Activated CD4-positive, CD25-positive, alpha-beta regulatory T cell treated with anti-CD3 and anti-CD28 coated beads, Interleukin-2, amount 50 U/mL, for 72 hours (primary cell): ENCODE measurements at regions not wholly inside any gene's neighbourhood (a gene's known extent, or its start where the extent isn't known, plus 50 kb on each side); places are given as distances from the start of the nearest gene placed in this dataset.

Source experiments
- DNase-seq: peaks from one replicate; pipeline ENCODE4 v3.0.0; 2021

- DNase-seq, result no peak
Measured at GRCh38 chr4:57554556-57555092, 444.4 kb upstream of the IGFBP7 start.

GRCh38 chr4:57553728-57554127, 443.5 kb upstream of the IGFBP7 start:
- no peak for DNase-seq

- no peak for DNase-seq
Measured at GRCh38 chr4:57550198-57550597, 440.0 kb upstream of the IGFBP7 start.

- DNase-seq, result no peak
Measured at GRCh38 chr4:57548856-57549255, 438.7 kb upstream of the IGFBP7 start.

GRCh38 chr4:57544811-57545654, 434.8 kb upstream of the IGFBP7 start:
- DNase-seq, result no peak

- no peak for DNase-seq
Measured at GRCh38 chr4:57504797-57505530, 394.8 kb upstream of the IGFBP7 start.

GRCh38 chr4:57504139-57504538, 394.0 kb upstream of the IGFBP7 start:
- DNase-seq, result no peak

GRCh38 chr4:57501720-57502119, 391.5 kb upstream of the IGFBP7 start:
- DNase-seq, result no peak

- no peak for DNase-seq
Measured at GRCh38 chr4:57499786-57500185, 389.6 kb upstream of the IGFBP7 start.

GRCh38 chr4:57498251-57498650, 388.1 kb upstream of the IGFBP7 start:
- DNase-seq, result no peak

GRCh38 chr4:57496697-57497471, 386.7 kb upstream of the IGFBP7 start:
- DNase-seq, result no peak

- no peak for DNase-seq
Measured at GRCh38 chr4:57494821-57495220, 384.6 kb upstream of the IGFBP7 start.

- no peak for DNase-seq
Measured at GRCh38 chr4:57492251-57492878, 382.2 kb upstream of the IGFBP7 start.

GRCh38 chr4:57491388-57491787, 381.2 kb upstream of the IGFBP7 start:
- DNase-seq, result no peak

- DNase-seq, result no peak
Measured at GRCh38 chr4:57490520-57491255, 380.5 kb upstream of the IGFBP7 start.

- DNase-seq, result no peak
Measured at GRCh38 chr4:57488366-57489162, 378.4 kb upstream of the IGFBP7 start.

- DNase-seq, result no peak
Measured at GRCh38 chr4:57475424-57475823, 365.2 kb upstream of the IGFBP7 start.

GRCh38 chr4:57465321-57466056, 355.3 kb upstream of the IGFBP7 start:
- no peak for DNase-seq

GRCh38 chr4:57462843-57463242, 352.7 kb upstream of the IGFBP7 start:
- DNase-seq, result no peak

- DNase-seq, result no peak
Measured at GRCh38 chr4:57460967-57461366, 350.8 kb upstream of the IGFBP7 start.
